ENCODE measurements at regions not wholly inside any gene's neighbourhood (a gene's known extent, or its start where the extent isn't known, plus 50 kb on each side); places are given as distances from the start of the nearest gene placed in this dataset.

DNA sequence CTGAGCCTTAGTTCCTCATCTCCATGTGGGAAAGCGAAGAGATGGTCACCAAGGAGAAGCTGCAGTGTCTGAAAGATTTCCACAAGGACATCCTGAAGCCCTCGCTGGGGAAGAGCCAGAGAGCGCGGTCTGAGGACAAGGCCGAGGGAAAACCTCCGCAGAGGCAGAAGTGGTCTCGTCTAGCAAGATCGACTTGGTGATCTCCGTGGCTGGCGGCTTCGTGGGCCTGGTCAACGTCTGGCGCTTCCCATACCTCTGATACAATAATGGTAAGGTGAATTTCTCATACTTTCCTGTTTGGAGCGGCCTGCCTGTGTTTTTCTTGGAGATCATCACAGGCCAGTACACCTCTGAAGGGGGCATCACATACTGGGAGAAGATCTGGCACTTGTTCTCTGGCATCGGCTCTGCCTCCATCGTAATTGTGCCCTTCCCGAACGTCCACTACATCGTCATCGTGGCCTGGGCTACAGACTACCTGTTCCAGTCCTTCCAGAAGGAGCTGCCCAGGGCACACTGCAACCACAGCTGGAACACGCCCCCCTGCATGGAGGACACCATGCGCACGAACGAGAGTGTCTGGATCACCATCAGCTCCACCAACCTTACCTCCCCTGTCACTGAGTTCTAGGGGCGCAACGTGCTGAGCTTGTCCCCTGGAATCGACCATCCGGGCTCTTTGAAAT is 841.1 kb upstream of the TMPRSS15 start:
- no peak for DNase-seq (ENCODE audit: low read depth)

DNA sequence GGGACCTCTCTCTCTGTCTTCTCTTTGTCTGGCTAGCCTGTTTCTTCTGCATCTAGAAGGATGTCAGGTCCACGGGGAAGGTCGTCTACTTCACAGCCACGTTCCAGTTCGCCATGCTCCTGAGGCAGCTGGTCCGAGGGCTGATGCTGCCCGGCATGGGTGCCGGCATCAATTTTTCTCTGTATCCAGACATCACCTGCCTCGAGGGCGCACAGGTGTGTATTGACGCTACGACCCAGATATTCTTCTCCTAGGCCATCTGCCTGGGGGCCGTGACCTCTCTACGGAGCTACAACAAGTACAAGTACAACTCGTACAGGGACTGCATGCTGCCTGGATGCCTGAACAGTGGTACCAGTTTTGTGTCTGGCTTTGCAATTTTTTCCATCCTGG is 841.6 kb upstream of the TMPRSS15 start:
- no peak for DNase-seq (ENCODE audit: low read depth)

GRCh38 chr21:19246018-19246417 is 842.4 kb upstream of the TMPRSS15 start:
- DNase-seq (ENCODE audit: low read depth), result no peak

GRCh38 chr21:19256934-19257660 is 853.5 kb upstream of the TMPRSS15 start:
- DNase-seq (ENCODE audit: low read depth), result no peak

DNA sequence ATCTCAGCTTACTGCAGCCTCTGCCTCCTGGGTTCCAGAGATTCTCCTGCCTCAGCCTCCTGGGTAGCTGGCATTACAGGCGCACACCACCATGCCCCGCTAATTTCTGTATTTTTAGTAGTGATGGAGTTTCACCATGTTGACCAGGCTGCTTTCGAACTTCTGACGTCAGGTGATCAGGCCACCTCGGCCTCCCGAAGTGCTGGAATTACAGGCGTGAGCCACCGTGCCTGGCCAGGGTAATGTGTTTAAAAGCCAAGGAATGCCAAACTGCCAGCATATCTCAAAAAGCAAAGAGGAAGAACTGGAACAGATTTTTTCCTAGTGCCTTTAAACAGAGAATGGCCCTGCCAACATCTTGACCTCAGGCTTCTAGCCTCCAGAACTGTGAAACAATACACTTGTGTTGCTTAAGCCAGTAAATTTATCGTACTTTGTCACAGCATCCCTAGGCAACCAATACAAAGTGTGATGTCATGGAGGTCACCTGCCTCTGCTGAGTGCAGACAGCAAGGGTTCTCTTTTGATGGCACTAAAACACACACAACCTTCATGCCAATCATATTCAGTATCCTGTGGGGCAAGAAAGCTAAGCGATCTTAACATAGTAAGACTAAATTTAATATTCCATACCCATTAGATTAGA is 858.3 kb upstream of the TMPRSS15 start:
- no peak for DNase-seq (ENCODE audit: low read depth)

- no peak for DNase-seq (ENCODE audit: low read depth)
Observed at GRCh38 chr21:19266636-19267035, 863.1 kb upstream of the TMPRSS15 start.

DNA sequence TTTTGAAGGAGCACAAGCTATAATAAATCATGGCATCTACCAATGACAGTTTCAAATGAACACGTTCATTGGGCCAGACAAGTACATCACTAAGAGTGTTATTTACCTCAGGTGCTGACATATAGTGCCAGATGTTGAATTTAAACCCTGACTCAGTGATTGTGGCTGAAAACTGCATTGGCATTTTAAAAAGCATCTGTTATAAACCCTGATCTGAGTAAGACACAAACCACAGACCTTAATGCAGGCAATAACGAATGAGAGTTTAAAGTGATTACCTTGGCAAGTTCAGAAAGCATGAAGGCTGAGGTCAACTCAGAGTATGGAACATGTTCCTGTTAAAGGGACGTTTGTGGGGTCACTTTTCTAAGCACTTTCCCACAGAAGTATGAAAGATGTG is 865.1 kb upstream of the TMPRSS15 start:
- no peak for DNase-seq (ENCODE audit: low read depth)

GRCh38 chr21:19275065-19275464 is 871.5 kb upstream of the TMPRSS15 start:
- no peak for DNase-seq (ENCODE audit: low read depth)

DNA sequence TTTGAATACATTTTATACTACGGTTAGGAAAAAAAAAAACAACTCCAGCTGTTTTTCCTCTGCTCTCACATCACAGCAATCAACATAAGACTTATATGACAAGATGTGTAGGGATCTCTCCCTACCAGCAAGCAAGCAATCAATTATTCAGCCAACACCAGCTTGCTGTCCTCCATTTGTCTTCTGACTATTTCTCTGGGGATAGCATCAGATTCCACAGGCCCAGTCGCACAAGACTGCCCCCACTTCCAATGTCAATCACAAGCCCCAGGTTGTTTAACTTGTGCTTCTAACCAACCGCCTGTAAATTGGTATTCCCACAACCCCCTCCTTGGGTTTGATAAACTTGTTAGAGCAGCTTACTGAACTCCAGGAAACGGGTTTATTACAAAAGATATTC is 873.1 kb upstream of the TMPRSS15 start:
- no peak for DNase-seq (ENCODE audit: low read depth)

DNA sequence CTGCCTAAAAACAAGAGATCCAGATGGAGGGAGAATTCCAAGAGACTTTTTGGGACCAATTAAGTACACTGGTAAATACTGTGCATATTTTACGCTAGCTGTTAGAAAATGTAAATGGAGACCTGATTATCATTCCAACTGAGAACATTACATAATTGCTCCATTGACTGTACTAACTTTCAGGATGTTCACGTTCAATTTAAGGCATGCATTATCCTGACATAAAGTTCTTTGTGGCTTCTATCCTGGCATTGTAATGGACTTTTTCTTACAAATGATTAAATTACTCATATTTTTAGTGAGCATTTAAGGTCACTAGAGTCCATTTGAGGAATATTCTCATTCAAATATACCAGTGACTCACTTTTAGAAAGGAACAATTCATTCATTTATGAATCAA is 883.3 kb upstream of the TMPRSS15 start:
- no peak for DNase-seq (ENCODE audit: low read depth)

GRCh38 chr21:19290328-19290727 is 886.7 kb upstream of the TMPRSS15 start:
- no peak for DNase-seq (ENCODE audit: low read depth)

- no peak for DNase-seq (ENCODE audit: low read depth)
Observed at GRCh38 chr21:19320291-19320690, 916.7 kb upstream of the TMPRSS15 start.

DNA sequence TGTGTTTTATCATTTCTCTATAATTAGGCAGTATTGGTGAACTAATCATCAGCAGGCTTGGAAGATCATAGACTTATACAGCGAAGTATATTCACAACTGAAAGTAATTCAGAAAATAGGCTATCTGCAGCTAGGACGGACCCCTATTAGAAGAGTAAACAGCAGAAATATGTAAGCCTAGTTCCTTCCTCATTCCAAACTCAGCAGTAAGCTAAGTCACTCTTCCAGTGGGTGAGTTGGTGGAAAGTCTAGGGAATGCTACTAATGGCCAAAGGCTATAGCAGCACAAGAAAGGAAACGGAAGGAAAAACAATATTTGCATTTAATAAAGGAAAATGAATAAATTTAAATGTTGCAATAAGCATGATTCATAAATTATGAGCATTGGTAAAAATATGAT is 918.1 kb upstream of the TMPRSS15 start:
- no peak for DNase-seq (ENCODE audit: low read depth)

- no peak for DNase-seq (ENCODE audit: low read depth)
Observed at GRCh38 chr21:19322360-19322759, 918.8 kb upstream of the TMPRSS15 start.

GRCh38 chr21:19326531-19327319 is 923.1 kb upstream of the TMPRSS15 start:
- DNase-seq (ENCODE audit: low read depth), result no peak

DNA sequence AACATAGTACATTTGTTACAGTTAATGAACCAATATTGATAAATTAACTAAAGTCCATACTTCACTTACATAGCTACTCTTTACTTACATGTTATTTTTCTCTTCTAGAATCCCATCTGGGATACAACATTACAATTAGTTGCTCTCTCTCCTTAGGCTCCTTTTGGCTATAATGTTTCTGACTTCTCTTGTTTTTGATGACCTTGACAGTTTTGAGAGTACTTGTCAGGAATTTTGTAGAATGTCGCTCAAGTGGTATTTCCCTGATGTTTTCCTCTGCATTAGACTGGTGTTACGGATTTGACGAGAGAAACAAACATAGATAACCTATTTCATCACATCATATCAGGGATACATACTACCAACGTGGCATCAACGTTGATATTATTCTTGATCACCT is 925.4 kb upstream of the TMPRSS15 start:
- no peak for DNase-seq (ENCODE audit: low read depth)

- DNase-seq (ENCODE audit: low read depth), result no peak
Observed at GRCh38 chr21:19340303-19340702, 936.7 kb upstream of the TMPRSS15 start.

DNA sequence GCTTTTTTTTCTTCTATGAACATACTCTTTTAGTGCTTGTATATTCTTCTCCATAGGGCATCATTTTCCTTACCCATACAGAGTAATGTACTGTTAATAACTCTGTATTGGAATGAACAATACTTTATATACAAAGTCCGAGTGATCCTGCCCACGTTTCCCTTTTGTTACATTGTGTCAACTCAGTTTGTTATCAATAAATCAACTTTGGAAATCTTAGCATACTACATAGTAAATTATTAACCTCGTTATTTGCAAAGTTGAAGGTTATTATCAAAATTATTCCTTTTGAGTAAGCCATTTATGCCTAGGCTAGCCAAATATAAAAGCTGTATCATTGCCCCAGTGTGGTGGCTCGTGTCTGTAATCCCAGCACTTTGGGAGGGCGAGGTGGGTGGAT is 937.4 kb upstream of the TMPRSS15 start:
- DNase-seq (ENCODE audit: low read depth), result no peak

DNA sequence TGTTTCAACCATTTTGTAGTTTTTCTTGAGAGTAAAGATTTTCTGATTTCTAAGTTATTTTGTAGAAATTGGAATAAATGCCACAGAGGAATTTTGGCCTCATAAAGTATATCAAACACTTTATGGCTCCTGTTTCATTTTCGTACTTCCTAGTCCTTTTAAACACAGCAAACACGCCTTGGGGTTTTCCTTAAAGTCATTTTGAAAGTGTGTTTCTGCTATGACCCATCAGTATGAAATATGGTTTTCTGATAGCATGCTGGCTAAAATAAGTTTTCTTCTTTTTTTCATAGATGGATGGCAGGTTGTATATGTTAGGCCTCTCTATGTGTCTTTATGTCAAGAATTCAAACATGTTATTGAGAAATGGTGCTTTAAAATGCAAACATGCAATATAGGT is 940.1 kb upstream of the TMPRSS15 start:
- no peak for DNase-seq (ENCODE audit: low read depth)

DNA sequence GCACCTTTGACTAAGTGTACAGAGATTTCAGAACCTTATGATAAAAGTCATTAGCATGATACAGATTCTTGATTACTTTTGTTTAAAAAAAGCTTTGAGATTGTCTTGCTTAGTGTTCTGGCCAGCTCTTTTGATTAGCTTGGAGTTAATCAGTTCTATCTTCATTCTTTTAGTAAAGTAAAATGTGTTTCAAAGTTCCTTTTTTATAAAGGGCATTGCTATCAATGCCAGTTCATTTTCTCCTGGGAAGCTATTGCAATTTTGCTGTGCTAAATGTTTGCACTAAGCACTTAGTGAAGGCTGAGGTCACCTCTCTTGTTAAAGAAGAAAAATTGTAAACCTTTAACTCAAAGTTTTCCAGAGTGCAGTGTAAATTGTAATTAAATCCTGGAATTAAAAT is 946.7 kb upstream of the TMPRSS15 start:
- DNase-seq (ENCODE audit: low read depth), result no peak

DNA sequence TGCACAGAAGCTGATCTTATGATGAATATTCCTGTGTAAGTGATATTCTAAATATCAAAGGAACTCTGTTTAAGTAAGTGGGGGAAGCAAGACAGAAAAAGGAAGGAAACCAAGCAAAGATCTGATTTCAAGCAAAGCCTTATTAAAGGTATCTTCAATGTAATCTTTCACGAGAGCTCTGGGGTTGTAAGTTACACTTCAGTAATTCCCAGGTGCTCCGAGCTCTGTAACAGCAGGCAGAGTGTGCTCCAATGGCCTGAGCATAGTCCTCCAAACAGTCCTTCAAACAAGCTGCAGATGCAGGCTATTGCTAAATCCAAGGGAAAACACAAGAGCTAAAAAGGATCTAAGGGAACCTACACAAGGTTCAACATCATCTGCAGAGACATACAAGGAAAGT is 949.7 kb upstream of the TMPRSS15 start:
- DNase-seq (ENCODE audit: low read depth), result no peak

- DNase-seq (ENCODE audit: low read depth), result no peak
Observed at GRCh38 chr21:19368944-19369343, 965.4 kb upstream of the TMPRSS15 start.

DNA sequence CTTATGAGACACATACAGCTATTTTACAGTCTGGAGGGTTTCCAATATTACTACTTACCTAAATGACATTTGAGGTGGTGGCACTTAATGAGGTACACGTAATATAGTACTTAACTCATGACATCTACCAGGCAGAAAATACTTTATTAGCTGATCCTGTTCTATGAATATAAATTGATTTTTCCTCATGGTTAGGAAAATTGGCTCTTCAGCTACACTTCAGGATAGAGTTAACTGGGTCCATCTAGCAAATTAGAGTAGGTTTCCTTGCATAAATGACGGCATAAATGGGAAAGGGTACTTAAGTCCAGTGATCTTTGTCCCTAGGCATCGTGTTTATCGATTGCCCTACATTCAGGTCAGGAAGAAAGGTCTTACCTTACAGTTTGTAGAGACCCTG is 988.8 kb upstream of the TMPRSS15 start:
- DNase-seq (ENCODE audit: low read depth), result no peak
